ENCODE measurements at regions not wholly inside any gene's neighbourhood (a gene's known extent, or its start where the extent isn't known, plus 50 kb on each side); places are given as distances from the start of the nearest gene placed in this dataset.

- ChIA-PET POLR2A (no interaction called here), CTCF (ENCODE audit: low intra/inter-chr PET ratio, low total read pairs) (no interaction called here)
- no peak for DNase-seq (ENCODE audit: low spot score)
- no peak for FAIRE-seq
- Histone ChIP-seq H2AFZ (ENCODE audit: low read length) (no peak overlapping the region), H3K4me3 (replicated peaks in 1 of 3; ENCODE audit: insufficient read depth in 1 of 3, low read depth in 2 of 3, low read length in 3 of 3) (no peak overlapping the region), H3K79me2 (ENCODE audit: insufficient read depth, low read length) (no peaks in the 10 kb centered on the region), H3K9ac (ENCODE audit: insufficient read depth, low read depth, low read length) (no peak overlapping the region), H3K27me3 (ENCODE audit: control insufficient read depth in 1 of 2, insufficient read depth in 2 of 2, low read length in 2 of 2) (no peaks in the 10 kb centered on the region), H3K36me3 (replicated peaks in 1 of 2; ENCODE audit: control insufficient read depth in 1 of 2, insufficient read depth in 2 of 2, low read length in 2 of 2) (no peaks in the 10 kb centered on the region), H3K27ac (ENCODE audit: extremely low read length, insufficient read depth, low read length) (no peak overlapping the region), H4K20me1 (ENCODE audit: insufficient read depth, low read length) (no peaks in the 10 kb centered on the region), H3K4me1 (ENCODE audit: insufficient read depth, low read length) (no peaks in the 10 kb centered on the region), H3K9me3 (ENCODE audit: low read length) (peaks cover 95% of the 10 kb centered on the region), H3K4me2 (ENCODE audit: low read depth, low read length) (no peak overlapping the region)
- ATAC-seq = no peak
- in situ Hi-C loops (cut with HindIII; ENCODE audit: extremely low pct_ligation_motif_present, low pct_unique_long_range_greater_than_20kb) (no loop called here), intact Hi-C loops (cut with micrococcal nuclease; ENCODE audit: unreplicated experiment) (no loop called here)
- BruUV-seq (replicated peaks) = no TSS peak
- TF ChIP-seq RBM39 (IDR thresholded peaks at IDR 0.05; ENCODE audit: low read depth, low read length, poor library complexity, severe bottlenecking) = no peak
- TF ChIP-seq ZSCAN29 (CRISPR knock-in tag; conservative IDR thresholded peaks at IDR 0.05) = no peak
- no peak for TF ChIP-seq ZKSCAN8 (CRISPR knock-in tag; IDR thresholded peaks at IDR 0.05; ENCODE audit: borderline replicate concordance)
- no peak for TF ChIP-seq GMEB2 (CRISPR knock-in tag; IDR thresholded peaks at IDR 0.05; ENCODE audit: low read depth)
- no peak for TF ChIP-seq JUN (CRISPR knock-in tag; IDR thresholded peaks at IDR 0.05)
- 1% methylated on average over 6 of the region's 6 CpGs for WGBS (ENCODE audit: low lambda C conversion rate)
Measured at GRCh38 chr14:98415766-98416165, 856.2 kb downstream of the BCL11B start.

GRCh38 chr14:98417001-98417400 is 855.0 kb downstream of the BCL11B start:
- Histone ChIP-seq H3K4me2 (ENCODE audit: low read depth, low read length) (no peak overlapping the region), H3K9ac (ENCODE audit: insufficient read depth, low read depth, low read length) (no peak overlapping the region), H3K4me3 (replicated peaks in 1 of 3; ENCODE audit: insufficient read depth in 1 of 3, low read depth in 2 of 3, low read length in 3 of 3) (no peak overlapping the region), H3K9me3 (ENCODE audit: low read length) (peaks cover 95% of the 10 kb centered on the region), H3K27me3 (ENCODE audit: control insufficient read depth in 1 of 2, insufficient read depth in 2 of 2, low read length in 2 of 2) (no peaks in the 10 kb centered on the region), H4K20me1 (ENCODE audit: insufficient read depth, low read length) (no peaks in the 10 kb centered on the region), H2AFZ (ENCODE audit: low read length) (no peak overlapping the region), H3K36me3 (replicated peaks in 1 of 2; ENCODE audit: control insufficient read depth in 1 of 2, insufficient read depth in 2 of 2, low read length in 2 of 2) (no peaks in the 10 kb centered on the region), H3K27ac (ENCODE audit: extremely low read length, insufficient read depth, low read length) (no peak overlapping the region), H3K79me2 (ENCODE audit: insufficient read depth, low read length) (no peaks in the 10 kb centered on the region), H3K4me1 (ENCODE audit: insufficient read depth, low read length) (no peaks in the 10 kb centered on the region)
- CTCF ChIA-PET (ENCODE audit: low intra/inter-chr PET ratio, low total read pairs) = no interaction called here
- DNase-seq (ENCODE audit: low spot score) (no peak), FAIRE-seq (no peak), ATAC-seq (no peak)
- in situ Hi-C loops (cut with HindIII; ENCODE audit: extremely low pct_ligation_motif_present, low pct_unique_long_range_greater_than_20kb) = no loop called here
- BruUV-seq (replicated peaks) = no TSS peak
- intact Hi-C loops (cut with micrococcal nuclease; ENCODE audit: unreplicated experiment) = no loop called here
- POLR2A ChIA-PET = no interaction called here
- 20% methylated on average over 9 of the region's 15 CpGs for WGBS (ENCODE audit: low lambda C conversion rate)
- no peak for TF ChIP-seq BCLAF1 (IDR thresholded peaks at IDR 0.05)

Measured in HepG2 (cell line).